ENCODE measurements at regions not wholly inside any gene's neighbourhood (a gene's known extent, or its start where the extent isn't known, plus 50 kb on each side); places are given as distances from the start of the nearest gene placed in this dataset.
"Not testable (repeated sequence)": the region's sequence is repeated elsewhere in the genome, so short reads cannot be mapped to it uniquely, and the experiment has no call there.

GRCh38 chr17:21551081-21551881 lies 141.0 kb upstream of the KCNJ18 start (continued):
- no peak for TF ChIP-seq ZBTB43 (CRISPR knock-in tag; IDR thresholded peaks at IDR 0.05)
- no peak for TF ChIP-seq SRSF1 (IDR thresholded peaks at IDR 0.05; ENCODE audit: low read depth, low read length)

GRCh38 chr17:21558921-21559320 lies 133.4 kb upstream of the KCNJ18 start:
- H3K4me3 ChIP-seq; H3K4me2 ChIP-seq (ENCODE audit: insufficient read depth, low read length); CTCF ChIA-PET (ENCODE audit: low intra/inter-chr PET ratio); H3K27ac ChIP-seq (ENCODE audit: extremely low read depth, low read depth, low read length); H3K4me1 ChIP-seq (replicated peaks in 1 of 2; ENCODE audit: control insufficient read depth in 2 of 2, insufficient read depth in 2 of 2, low read length in 2 of 2); H3K79me2 ChIP-seq (ENCODE audit: control insufficient read depth, insufficient read depth, low read length); H3K9me1 ChIP-seq (ENCODE audit: control insufficient read depth, insufficient read depth, low read length); H4K20me1 ChIP-seq (replicated peaks; ENCODE audit: control insufficient read depth, insufficient read depth, low read length); FAIRE-seq; H3K9ac ChIP-seq (ENCODE audit: insufficient read depth in 1 of 2, low read depth in 2 of 2, low read length in 2 of 2); H2AFZ ChIP-seq (ENCODE audit: low read depth, low read length); ATAC-seq; BruUV-seq (replicated peaks); H3K9me3 ChIP-seq (replicated peaks; ENCODE audit: control insufficient read depth, insufficient read depth, low read depth, low read length); H3K36me3 ChIP-seq (ENCODE audit: control insufficient read depth, insufficient read depth, low read length); POLR2A ChIA-PET; DNase-seq (ENCODE audit: extremely low read depth in 1 of 4, low spot score in 3 of 4); intact Hi-C loops (cut with micrococcal nuclease); in situ Hi-C loops (cut with MboI); H3K27me3 ChIP-seq (ENCODE audit: control insufficient read depth in 2 of 2, insufficient read depth in 2 of 2, low read length in 2 of 2): not testable (repeated sequence)
- 12% methylated on average over 5 of the region's 7 CpGs for WGBS (ENCODE audit: insufficient coverage, low coverage, missing lambda C conversion rate)
- peak; percentile 69; the same call in 1 of the 2 replicates for TF ChIP-seq CBX5 (IDR thresholded peaks at IDR 0.05; ENCODE audit: borderline replicate concordance, low read depth)
- 0 out of 2 replicates have a peak, but pooled peaks have one; percentile 54 for TF ChIP-seq TRIM28 (IDR thresholded peaks at IDR 0.05)
- TF ChIP-seq CBX3 (IDR thresholded peaks at IDR 0.05; ENCODE audit: borderline replicate concordance in 1 of 2, low read length in 2 of 2), result 0 out of 3 replicates have a peak, but pooled peaks of 1 of the 2 experiments have one; percentile 25
